ENCODE measurements at regions not wholly inside any gene's neighbourhood (a gene's known extent, or its start where the extent isn't known, plus 50 kb on each side); places are given as distances from the start of the nearest gene placed in this dataset.

DNA sequence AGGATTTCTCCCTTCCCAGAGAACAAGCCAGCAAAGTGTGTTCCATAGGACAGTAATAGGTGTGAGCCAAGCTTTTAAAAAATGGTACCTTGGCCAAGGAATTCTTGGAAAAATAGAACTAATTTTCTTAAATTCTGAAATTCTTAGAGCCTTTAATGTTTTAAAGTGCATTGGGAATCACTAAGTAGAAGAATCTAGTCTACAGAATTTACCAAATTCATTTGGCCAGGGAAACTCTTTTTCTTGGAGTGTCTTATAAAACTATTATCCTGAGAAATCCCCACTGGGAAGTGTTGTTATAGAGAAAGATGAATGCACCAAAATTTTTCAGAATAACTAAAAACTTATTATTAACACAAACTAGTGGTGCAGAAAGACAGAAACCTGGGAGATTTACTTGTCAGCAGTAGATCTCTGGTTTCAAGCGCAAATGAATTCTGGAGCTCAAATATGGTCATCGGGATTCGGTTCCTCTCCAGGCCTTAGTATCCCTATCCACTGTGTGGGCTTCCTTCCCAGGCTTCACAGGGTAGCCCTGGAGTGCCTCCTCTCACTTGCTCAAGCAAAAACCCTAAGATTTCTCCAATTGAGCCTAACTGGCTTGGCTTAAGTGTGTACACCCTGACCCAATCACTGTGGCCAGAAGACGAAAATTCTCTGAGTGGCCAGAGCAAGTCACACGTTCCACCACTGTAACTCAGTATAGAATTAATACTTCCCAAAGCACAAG is 217.8 kb downstream of the CHD9NB start:
- no peak for TF ChIP-seq USF2 (CRISPR knock-in tag; IDR thresholded peaks at IDR 0.05)
- TF ChIP-seq POLR3G (IDR thresholded peaks at IDR 0.05; ENCODE audit: extremely low read depth, insufficient read length, insufficient replicate concordance): no peak
- no peak for TF ChIP-seq MAX (CRISPR knock-in tag; IDR thresholded peaks at IDR 0.05)
- TF ChIP-seq EP300 (IDR thresholded peaks at IDR 0.05; ENCODE audit: low read length): no peak
- no peak for TF ChIP-seq RBM15 (IDR thresholded peaks at IDR 0.05; ENCODE audit: insufficient read depth, low read length)
- TF ChIP-seq SREBF1 (IDR thresholded peaks at IDR 0.05; ENCODE audit: borderline replicate concordance, low read depth, low read length): no peak
- no peak for TF ChIP-seq ZNF778 (CRISPR knock-in tag; IDR thresholded peaks at IDR 0.05)
- TF ChIP-seq SRF (CRISPR knock-in tag; IDR thresholded peaks at IDR 0.05): no peak
- no peak for TF ChIP-seq PHTF2 (CRISPR knock-in tag; IDR thresholded peaks at IDR 0.05)
- no peak for TF ChIP-seq TGIF2 (CRISPR knock-in tag; IDR thresholded peaks at IDR 0.05)
